H9 (cell line): ENCODE measurements at regions not wholly inside any gene's neighbourhood (a gene's known extent, or its start where the extent isn't known, plus 50 kb on each side); places are given as distances from the start of the nearest gene placed in this dataset.

ENCODE experiments used
- DNase-seq: peaks from one replicate; pipeline ENCODE4 v3.0.0-alpha.2; 2017
- H2AFZ ChIP-seq: one replicate; pipeline ENCODE4 v1.6.1; 2013; ENCODE audit warnings: mild to moderate bottlenecking, low read length, control low read depth, moderate library complexity
- H2AK5ac ChIP-seq: 2 replicates; pipeline ENCODE4 v1.6.1; 2013; ENCODE audit warnings: low read length, control low read depth, mixed read lengths; ENCODE audit not compliant: insufficient read length
- H2BK120ac ChIP-seq: one replicate; pipeline ENCODE4 v1.6.1; 2013; ENCODE audit warnings: low read depth, mild to moderate bottlenecking, low read length, control low read depth, inconsistent platforms; ENCODE audit not compliant: poor library complexity, severe bottlenecking
- H2BK12ac ChIP-seq: 2 replicates; pipeline ENCODE4 v1.6.1; 2013; ENCODE audit warnings: low read length, control low read depth, mixed read lengths, low read depth; ENCODE audit not compliant: insufficient read length
- H2BK15ac ChIP-seq: 2 replicates; pipeline ENCODE4 v1.6.1; 2013; ENCODE audit warnings: low read depth, low read length, control low read depth
- H2BK20ac ChIP-seq: one replicate; pipeline ENCODE4 v1.6.1; 2013; ENCODE audit warnings: low read depth, mild to moderate bottlenecking, low read length, control low read depth, inconsistent platforms; ENCODE audit not compliant: poor library complexity, severe bottlenecking
- H2BK5ac ChIP-seq: 2 replicates; pipeline ENCODE4 v1.6.1; 2013; ENCODE audit warnings: low read length, control low read depth, mixed read lengths; ENCODE audit not compliant: insufficient read length
- H3K14ac ChIP-seq: 2 replicates; pipeline ENCODE4 v1.6.1; 2013; ENCODE audit warnings: low read length, control low read depth; ENCODE audit not compliant: insufficient read depth
- H3K18ac ChIP-seq: 2 replicates; pipeline ENCODE4 v1.6.1; 2013; ENCODE audit warnings: low read depth, mild to moderate bottlenecking, mixed read lengths, low read length, control low read depth; ENCODE audit not compliant: insufficient read length
- H3K23ac ChIP-seq: 2 replicates; pipeline ENCODE4 v1.6.1; 2013; ENCODE audit warnings: low read length, control low read depth, mixed read lengths, low read depth; ENCODE audit not compliant: insufficient read length
- H3K23me2 ChIP-seq: 2 replicates; pipeline ENCODE4 v1.6.1; 2013; ENCODE audit warnings: low read depth, mild to moderate bottlenecking, mixed read lengths, low read length, control low read depth; ENCODE audit not compliant: insufficient read length, poor library complexity, severe bottlenecking
- H3K27ac ChIP-seq: 2 replicates; pipeline ENCODE4 v1.5.1; 2013; ENCODE audit warnings: low read length, control low read depth, mixed read lengths, low read depth; ENCODE audit not compliant: insufficient read length
- H3K27me3 ChIP-seq: 2 replicates; pipeline ENCODE4 v1.6.1; 2013; ENCODE audit warnings: low read length, control low read depth, inconsistent platforms; ENCODE audit not compliant: insufficient read depth
- H3K4ac ChIP-seq: 2 replicates; pipeline ENCODE4 v1.6.1; 2013; ENCODE audit warnings: low read depth, mild to moderate bottlenecking, control low read depth, inconsistent platforms, low read length, moderate library complexity
- H3K4me1 ChIP-seq: 2 replicates; pipeline ENCODE4 v1.6.1; 2013; ENCODE audit warnings: low read length, control low read depth, inconsistent platforms; ENCODE audit not compliant: insufficient read depth
- H3K4me2 ChIP-seq: 2 replicates; pipeline ENCODE4 v1.6.1; 2013; ENCODE audit warnings: low read length, control low read depth, mixed read lengths; ENCODE audit not compliant: insufficient read length, insufficient read depth
- H3K56ac ChIP-seq: 2 replicates; pipeline ENCODE4 v1.6.1; 2013; ENCODE audit warnings: low read depth, mild to moderate bottlenecking, mixed read lengths, low read length, control low read depth; ENCODE audit not compliant: insufficient read length
- H3K79me1 ChIP-seq: 2 replicates; pipeline ENCODE4 v1.6.1; 2013; ENCODE audit warnings: low read depth, mild to moderate bottlenecking, moderate library complexity, low read length, control low read depth, inconsistent platforms; ENCODE audit not compliant: insufficient read depth, poor library complexity, severe bottlenecking
- H3K79me2 ChIP-seq: 2 replicates; pipeline ENCODE4 v1.6.1; 2013; ENCODE audit warnings: low read length, control low read depth, inconsistent platforms; ENCODE audit not compliant: insufficient read depth
- H3K9ac ChIP-seq: 2 replicates; pipeline ENCODE4 v1.6.1; 2013; ENCODE audit warnings: low read length, control low read depth, mixed read lengths; ENCODE audit not compliant: insufficient read length; ENCODE audit errors: extremely low read depth
- H3K9me3 ChIP-seq: one replicate; pipeline ENCODE4 v1.6.1; 2013; ENCODE audit warnings: low read depth, low read length, inconsistent platforms; ENCODE audit not compliant: control insufficient read depth
- H3T11ph ChIP-seq: one replicate; pipeline ENCODE4 v1.6.1; 2013; ENCODE audit warnings: mild to moderate bottlenecking, low read length, control low read depth, inconsistent platforms
- H4K20me1 ChIP-seq: one replicate; pipeline ENCODE4 v1.6.1; 2013; ENCODE audit not compliant: control insufficient read depth, insufficient read length, insufficient read depth
- H4K5ac ChIP-seq: 2 replicates; pipeline ENCODE4 v1.6.1; 2013; ENCODE audit warnings: low read depth, mild to moderate bottlenecking, mixed read lengths, low read length, control low read depth; ENCODE audit not compliant: insufficient read length
- H4K8ac ChIP-seq: replicated peaks from 2 replicates; pipeline ENCODE4 v1.6.1; 2013; ENCODE audit warnings: low read length, control low read depth, mixed read lengths, low read depth; ENCODE audit not compliant: insufficient read length
- H4K91ac ChIP-seq: 2 replicates; pipeline ENCODE4 v1.6.1; 2013; ENCODE audit warnings: low read depth, mild to moderate bottlenecking, moderate library complexity, mixed read lengths, low read length, control low read depth; ENCODE audit not compliant: insufficient read length
- H3K27ac Mint-ChIP-seq, 3 experiments: 2 replicates in 2 of 3; 3 replicates in 1 of 3; pipeline ENCODE4 v1.8.0; 2020 to 2021; ENCODE audit warnings: mixed read lengths in 3 of 3, mild to moderate bottlenecking in 1 of 3, moderate library complexity in 1 of 3
- H3K27me3 Mint-ChIP-seq: 2 replicates; pipeline ENCODE4 v1.8.0; 2021; ENCODE audit warnings: low read depth, mild to moderate bottlenecking, moderate library complexity, mixed read lengths
- H3K36me3 Mint-ChIP-seq, 3 experiments: 2 replicates in 2 of 3; 3 replicates in 1 of 3; pipeline ENCODE4 v1.8.0; 2020 to 2021; ENCODE audit warnings: low read depth in 3 of 3, mixed read lengths in 3 of 3; ENCODE audit not compliant: insufficient read depth in 1 of 3
- H3K4me1 Mint-ChIP-seq, 2 experiments: 2 replicates each; pipeline ENCODE4 v1.8.0; 2020; ENCODE audit warnings: mixed read lengths in 2 of 2
- H3K4me3 Mint-ChIP-seq, 2 experiments: 2 replicates in 1 of 2; 3 replicates in 1 of 2; pipeline ENCODE4 v1.8.0; 2020 to 2021; ENCODE audit warnings: mild to moderate bottlenecking in 2 of 2, mixed read lengths in 2 of 2, moderate library complexity in 1 of 2
- H3K9me3 Mint-ChIP-seq, 2 experiments: 2 replicates in 1 of 2; 3 replicates in 1 of 2; pipeline ENCODE4 v1.8.0; 2020; ENCODE audit warnings: mild to moderate bottlenecking in 2 of 2, mixed read lengths in 2 of 2, moderate library complexity in 1 of 2
- CTCF ChIP-seq: fragments of 200-600 bp; sonication (generic); conservative IDR thresholded peaks from 3 replicates; pipeline ENCODE4 v1.8.0; 2021; ENCODE audit warnings: antibody characterized with exemption, mild to moderate bottlenecking
- WGBS: extraction: QIAGEN DNeasy Blood & Tissue Kit; methylation state at CpG from one replicate; pipeline ENCODE4 v1.1.7; 2013; ENCODE audit warnings: missing lambda C conversion rate, low lambda C conversion rate, mixed read lengths; ENCODE audit not compliant: insufficient read length; ENCODE audit errors: extremely low coverage; 5-methylcytosine and 5-hydroxymethylcytosine counted together

GRCh38 chr3:120848503-120848902 is 59.5 kb upstream of the STXBP5L start:
- H3K27ac Mint-ChIP-seq: no peak overlapping the region
- Histone ChIP-seq H3K79me1 (no peaks in the 10 kb centered on the region), H2BK20ac (no peak overlapping the region), H3K27ac (no peak overlapping the region), H2BK12ac (no peak overlapping the region), H3K4me1 (no peaks in the 10 kb centered on the region), H3K56ac (no peak overlapping the region), H2AK5ac (no peak overlapping the region), H4K5ac (no peak overlapping the region), H4K8ac (no peak overlapping the region), H3K23me2 (no peaks in the 10 kb centered on the region), H3K79me2 (no peaks in the 10 kb centered on the region), H3K4ac (no peak overlapping the region), H2BK5ac (no peak overlapping the region), H3K14ac (no peak overlapping the region), H3T11ph (no peak overlapping the region), H3K9ac (no peak overlapping the region), H3K18ac (no peak overlapping the region), H3K23ac (no peak overlapping the region), H2BK120ac (no peak overlapping the region), H4K20me1 (no peaks in the 10 kb centered on the region), H3K27me3 (no peaks in the 10 kb centered on the region), H3K9me3 (no peaks in the 10 kb centered on the region), H2AFZ (no peak overlapping the region), H3K4me2 (no peak overlapping the region), H4K91ac (no peak overlapping the region), H2BK15ac (no peak overlapping the region)
- no peaks in the 10 kb centered on the region; the same call in 1 of the 2 replicates for H3K27me3 Mint-ChIP-seq
- no peak for TF ChIP-seq CTCF
- peaks cover 16 to 18% of the 10 kb centered on the region in 2 experiments for H3K4me1 Mint-ChIP-seq
- no peak overlapping the region for H3K4me3 Mint-ChIP-seq
- H3K9me3 Mint-ChIP-seq: no peaks in the 10 kb centered on the region
- H3K36me3 Mint-ChIP-seq: no peaks in the 10 kb centered on the region
- no peak for DNase-seq
- no CpG with 5 or more reads among the region's 2 CpGs for WGBS
